Mucosa of descending colon (tissue), 3 donors: ENCODE measurements at regions not wholly inside any gene's neighbourhood (a gene's known extent, or its start where the extent isn't known, plus 50 kb on each side); places are given as distances from the start of the nearest gene placed in this dataset.

Experiments used
- ATAC-seq: fragments of 200-7000 bp; cut with Tn5 transposase; one replicate; pipeline ENCODE4 v1.9.1; 2020; ENCODE audit warnings: mild to moderate bottlenecking, moderate library complexity
- DNase-seq, 3 donors: peaks; one replicate each; pipeline ENCODE4 v3.0.0-alpha.2; 2020
- H3K36me3 ChIP-seq: fragments of 200-600 bp; one replicate; pipeline ENCODE4 v1.8.0; 2021; ENCODE audit warnings: low read depth, mild to moderate bottlenecking
- H3K4me1 ChIP-seq: fragments of 200-600 bp; one replicate; pipeline ENCODE4 v1.8.0; 2021; ENCODE audit warnings: low read depth, mild to moderate bottlenecking
- H3K4me3 ChIP-seq: fragments of 200-600 bp; one replicate; pipeline ENCODE4 v1.8.0; 2021; ENCODE audit warnings: mild to moderate bottlenecking
- H3K9me3 ChIP-seq: fragments of 200-600 bp; one replicate; pipeline ENCODE4 v1.8.0; 2021; ENCODE audit warnings: mild to moderate bottlenecking
- CTCF ChIP-seq: fragments of 200-600 bp; IDR thresholded peaks from one replicate; pipeline ENCODE4 v1.8.0; 2022; ENCODE audit warnings: antibody characterized with exemption, mild to moderate bottlenecking
- intact Hi-C, 2 donors: fragments of 100-400 bp; cut with DNase I in 1 of 2; cut with micrococcal nuclease in 1 of 2; formaldehyde crosslinking; loops; one replicate each; pipeline versions ENCODE4 v1.11.0 to v1.11.1; 2022; cut with DNase I, micrococcal nuclease
- donor health status: DM: no; HTN: no; CAD: no; lungs with moderate emphysema.
- donor health status: DM: no; HTN: no; CAD: no.
- donor health status: DM: no; HTN: yes; CAD: no.

- intact Hi-C loops, result no loop called here
Measured at GRCh38 chr12:13691598-13691997, 289.8 kb downstream of the GRIN2B start.

GRCh38 chr12:13687633-13688032 is 293.8 kb downstream of the GRIN2B start:
- TF ChIP-seq CTCF, result no peak
- ATAC-seq, result no peak
- intact Hi-C loops, result no loop called here
- no peaks in the 10 kb centered on the region for H3K36me3 ChIP-seq
- no peak for DNase-seq
- no peaks in the 10 kb centered on the region for H3K9me3 ChIP-seq
- H3K4me1 ChIP-seq, result no peaks in the 10 kb centered on the region
- H3K4me3 ChIP-seq, result no peak overlapping the region

More at GRCh38 chr12:13691598-13691997, 289.8 kb downstream of the GRIN2B start:
- H3K36me3 ChIP-seq, result no peaks in the 10 kb centered on the region
- no peak for DNase-seq
- H3K4me3 ChIP-seq, result no peak overlapping the region
- no peak for TF ChIP-seq CTCF
- ATAC-seq, result no peak
- no peaks in the 10 kb centered on the region for H3K9me3 ChIP-seq
- H3K4me1 ChIP-seq, result no peaks in the 10 kb centered on the region

- TF ChIP-seq CTCF, result no peak
- no peak for ATAC-seq
- DNase-seq, result no peak
- no peaks in the 10 kb centered on the region for H3K9me3 ChIP-seq
- H3K4me3 ChIP-seq, result no peak overlapping the region
- no peaks in the 10 kb centered on the region for H3K4me1 ChIP-seq
- H3K36me3 ChIP-seq, result no peaks in the 10 kb centered on the region
- intact Hi-C loops, result no loop called here
Measured at GRCh38 chr12:13686260-13686659, 295.1 kb downstream of the GRIN2B start.

GRCh38 chr12:13680916-13681315 is 300.5 kb downstream of the GRIN2B start:
- intact Hi-C loops, result no loop called here
- no peak for TF ChIP-seq CTCF
- H3K36me3 ChIP-seq, result no peaks in the 10 kb centered on the region
- no peak for ATAC-seq
- DNase-seq, result no peak
- H3K4me1 ChIP-seq, result no peaks in the 10 kb centered on the region
- H3K9me3 ChIP-seq, result no peaks in the 10 kb centered on the region
- no peak overlapping the region for H3K4me3 ChIP-seq

GRCh38 chr12:13676880-13677279 is 304.5 kb downstream of the GRIN2B start:
- intact Hi-C loops, result no loop called here
- DNase-seq, result no peak
- Histone ChIP-seq H3K36me3 (no peaks in the 10 kb centered on the region), H3K4me1 (no peaks in the 10 kb centered on the region), H3K4me3 (no peak overlapping the region), H3K9me3 (no peaks in the 10 kb centered on the region)
- no peak for TF ChIP-seq CTCF
- ATAC-seq, result no peak

- Histone ChIP-seq H3K9me3 (no peaks in the 10 kb centered on the region), H3K4me3 (no peak overlapping the region), H3K4me1 (no peaks in the 10 kb centered on the region), H3K36me3 (no peaks in the 10 kb centered on the region)
- intact Hi-C loops, result no loop called here
- ATAC-seq (no peak), DNase-seq (no peak)
- no peak for TF ChIP-seq CTCF
Measured at GRCh38 chr12:13670285-13670866, 311.0 kb downstream of the GRIN2B start.
